ENCODE measurements at regions not wholly inside any gene's neighbourhood (a gene's known extent, or its start where the extent isn't known, plus 50 kb on each side); places are given as distances from the start of the nearest gene placed in this dataset.

- Histone ChIP-seq H3K4me3 (replicated peaks in 1 of 3; ENCODE audit: insufficient read depth in 1 of 3, low read depth in 1 of 3, low read length in 3 of 3) (no peak overlapping the region), H3K9me3 (replicated peaks; ENCODE audit: control insufficient read depth, insufficient read depth, low read length) (no peaks in the 10 kb centered on the region), H3K36me3 (ENCODE audit: control insufficient read depth in 2 of 2, extremely low read depth in 1 of 2, insufficient read depth in 2 of 2, low read length in 2 of 2) (no peaks in the 10 kb centered on the region), H3K4me1 (ENCODE audit: control insufficient read depth, extremely low read depth, insufficient read depth, low read length) (no peaks in the 10 kb centered on the region), H3K27ac (ENCODE audit: insufficient read depth, low read depth, low read length) (no peak overlapping the region), H2AFZ (ENCODE audit: low read depth, low read length) (no peak overlapping the region), H3K9me1 (replicated peaks; ENCODE audit: control insufficient read depth, extremely low read depth, insufficient read depth, low read length) (no peaks in the 10 kb centered on the region), H3K4me2 (ENCODE audit: insufficient read depth, low read length) (no peak overlapping the region), H3K79me2 (ENCODE audit: control insufficient read depth, insufficient read depth, low read length) (no peaks in the 10 kb centered on the region), H4K20me1 (replicated peaks; ENCODE audit: control insufficient read depth, extremely low read depth, insufficient read depth, low read length) (no peaks in the 10 kb centered on the region), H3K9ac (replicated peaks; ENCODE audit: extremely low read depth, insufficient read depth, low read length) (no peak overlapping the region), H3K27me3 (ENCODE audit: control insufficient read depth in 2 of 2, insufficient read depth in 2 of 2, low read length in 2 of 2) (peaks cover 37 to 38% of the 10 kb centered on the region in 2 experiments)
- TF ChIP-seq MAX (IDR thresholded peaks at IDR 0.05; ENCODE audit: insufficient read depth, insufficient read length) (no peak), POLR2A (IDR thresholded peaks at IDR 0.05; ENCODE audit: low read depth, low read length) (no peak), POLR2AphosphoS5 (IDR thresholded peaks at IDR 0.05; ENCODE audit: insufficient read depth, low read depth, low read length) (no peak), EZH2 (IDR thresholded peaks at IDR 0.05; ENCODE audit: borderline replicate concordance, low read depth, low read length, severe bottlenecking) (no peak), MYC (IDR thresholded peaks at IDR 0.05; ENCODE audit: low read depth, low read length) (no peak), GATA2 (IDR thresholded peaks at IDR 0.05; ENCODE audit: insufficient read depth, insufficient read length, low read depth, low read length) (no peak), JUN (IDR thresholded peaks at IDR 0.05; ENCODE audit: borderline replicate concordance, insufficient read depth, insufficient read length, low read depth) (no peak), CTCF (IDR thresholded peaks at IDR 0.05; ENCODE audit: extremely low read depth in 1 of 2, insufficient read depth in 1 of 2, low read depth in 1 of 2, low read length in 2 of 2) (no peak), FOS (IDR thresholded peaks at IDR 0.05; ENCODE audit: borderline replicate concordance, insufficient read depth, low read length) (no peak)
- ChIA-PET CTCF (interaction anchor here (2.0 to 6.0 kb wide), 2 partner anchors 12 to 16 kb away, joined by 5 to 58 read pairs; no protein-coding TSS in a partner anchor), POLR2A (no interaction called here)
- DNase-seq (ENCODE audit: low read depth, low spot score) (no peak), FAIRE-seq (no peak)
- intact Hi-C loops (cut with micrococcal nuclease), result no loop called here
- dilution Hi-C loops (cut with MboI; ENCODE audit: extremely low pct_ligation_motif_present, low sequenced_read_pairs), result no loop called here
- no TSS peak for BruUV-seq (replicated peaks)
Observed at GRCh38 chr6:27760464-27760863, 151.7 kb downstream of the OR2B2 start.

Measured in endothelial cell of umbilical vein (primary cell).